GM23338 (cell line): ENCODE measurements at regions not wholly inside any gene's neighbourhood (a gene's known extent, or its start where the extent isn't known, plus 50 kb on each side); places are given as distances from the start of the nearest gene placed in this dataset.
A peak's percentile ranks its signal among the peaks of the same experiment; 100 is the strongest.

Source experiments
- ATAC-seq: fragments of 200-7000 bp; cut with Tn5 transposase; 3 replicates; pipeline ENCODE4 v1.9.1; 2020
- DNase-seq: peaks from one replicate; pipeline ENCODE4 v3.0.0-alpha.2; 2015; ENCODE audit warnings: low spot score
- H2AFZ ChIP-seq: fragments of 200-600 bp; sonication (generic); 2 replicates; pipeline ENCODE4 v1.8.0; 2016; ENCODE audit warnings: antibody characterized with exemption, mild to moderate bottlenecking, moderate library complexity
- H3F3A ChIP-seq: fragments of 200-600 bp; sonication (generic); replicated peaks from 2 replicates; pipeline ENCODE4 v1.8.0; 2017; ENCODE audit warnings: antibody characterized with exemption, mixed run types, low read depth
- H3K27ac ChIP-seq: fragments of 200-600 bp; sonication (generic); 2 replicates; pipeline ENCODE4 v1.6.1; 2016; ENCODE audit warnings: low read depth
- H3K27me3 ChIP-seq: fragments of 200-600 bp; sonication (generic); 2 replicates; pipeline ENCODE4 v1.8.0; 2016; ENCODE audit warnings: mild to moderate bottlenecking, mixed run types, moderate library complexity; ENCODE audit not compliant: insufficient read depth
- H3K36me3 ChIP-seq: fragments of 200-600 bp; sonication (generic); 2 replicates; pipeline ENCODE4 v1.8.0; 2016; ENCODE audit warnings: mild to moderate bottlenecking; ENCODE audit not compliant: insufficient read depth
- H3K4me1 ChIP-seq: fragments of 200-600 bp; sonication (generic); 2 replicates; pipeline ENCODE4 v1.8.0; 2016; ENCODE audit warnings: mild to moderate bottlenecking, moderate library complexity; ENCODE audit not compliant: insufficient read depth
- H3K4me2 ChIP-seq: fragments of 200-600 bp; sonication (generic); 2 replicates; pipeline ENCODE4 v1.7.1; 2017; ENCODE audit warnings: mixed run types
- H3K4me3 ChIP-seq: fragments of 200-600 bp; sonication (generic); 2 replicates; pipeline ENCODE4 v1.6.1; 2016; ENCODE audit warnings: mixed run types
- H3K79me2 ChIP-seq: fragments of 200-600 bp; sonication (generic); replicated peaks from 2 replicates; pipeline ENCODE4 v1.8.0; 2017; ENCODE audit warnings: mild to moderate bottlenecking; ENCODE audit not compliant: insufficient read depth
- H3K9me2 ChIP-seq: fragments of 200-600 bp; sonication (generic); 2 replicates; pipeline ENCODE4 v1.8.0; 2017; ENCODE audit not compliant: insufficient read depth
- H4K20me1 ChIP-seq: fragments of 200-600 bp; sonication (generic); replicated peaks from 2 replicates; pipeline ENCODE4 v1.8.0; 2017; ENCODE audit warnings: mild to moderate bottlenecking; ENCODE audit not compliant: insufficient read depth
- H3K27ac Mint-ChIP-seq: 2 replicates; pipeline ENCODE4 v1.8.0; 2020; ENCODE audit warnings: inconsistent platforms, mild to moderate bottlenecking, moderate library complexity, mixed read lengths
- H3K27me3 Mint-ChIP-seq: 3 replicates; pipeline ENCODE4 v1.8.0; 2022; ENCODE audit warnings: low read depth, mild to moderate bottlenecking, moderate library complexity, mixed read lengths, inconsistent platforms; ENCODE audit not compliant: insufficient read depth, poor library complexity
- H3K36me3 Mint-ChIP-seq: 3 replicates; pipeline ENCODE4 v1.8.0; 2021; ENCODE audit warnings: low read depth, mild to moderate bottlenecking, inconsistent platforms, moderate library complexity, mixed read lengths
- H3K4me1 Mint-ChIP-seq: 3 replicates; pipeline ENCODE4 v1.8.0; 2020; ENCODE audit warnings: mild to moderate bottlenecking, inconsistent platforms, mixed read lengths
- H3K4me3 Mint-ChIP-seq: 3 replicates; pipeline ENCODE4 v1.8.0; 2021; ENCODE audit warnings: moderate library complexity, mild to moderate bottlenecking, inconsistent platforms, mixed read lengths
- H3K9me3 Mint-ChIP-seq: 3 replicates; pipeline ENCODE4 v1.8.0; 2020; ENCODE audit warnings: moderate library complexity, mild to moderate bottlenecking, inconsistent platforms, mixed read lengths
- CREB1 ChIP-seq: fragments of 250-450 bp; sonication (Bioruptor Pico); IDR thresholded peaks from 2 replicates; pipeline ENCODE4 v1.5.0; 2020; ENCODE audit warnings: low read depth, mild to moderate bottlenecking, moderate library complexity
- CTCF ChIP-seq, 2 experiments: fragments of 200-600 bp in 1 of 2; sonication (generic) in 1 of 2; conservative IDR thresholded peaks; 2 replicates each; pipeline versions ENCODE4 v1.5.1 to v1.6.1; 2016 to 2017; ENCODE audit warnings: antibody characterized with exemption in 2 of 2, low read depth in 2 of 2, mild to moderate bottlenecking in 2 of 2, moderate library complexity in 1 of 2
- ETS1 ChIP-seq: IDR thresholded peaks from 2 replicates; pipeline ENCODE4 v1.6.1; 2016; ENCODE audit warnings: antibody characterized with exemption
- EZH2 ChIP-seq: fragments of 200-600 bp; sonication (generic); IDR thresholded peaks from one replicate; pipeline ENCODE4 v1.8.0; 2017; ENCODE audit warnings: antibody characterized with exemption, mild to moderate bottlenecking, low read depth; ENCODE audit not compliant: unreplicated experiment
- EZH2phosphoT487 ChIP-seq: fragments of 200-600 bp; sonication (generic); IDR thresholded peaks from one replicate; pipeline ENCODE4 v1.8.1; 2018; ENCODE audit warnings: antibody characterized with exemption; ENCODE audit not compliant: unreplicated experiment
- NANOG ChIP-seq: IDR thresholded peaks from 2 replicates; pipeline ENCODE4 v1.6.1; 2016; ENCODE audit warnings: antibody characterized with exemption, borderline replicate concordance
- REST ChIP-seq: IDR thresholded peaks from one replicate; pipeline ENCODE4 v1.6.1; 2018; ENCODE audit warnings: antibody characterized with exemption; ENCODE audit not compliant: unreplicated experiment
- ZNF331 ChIP-seq: fragments of 250-450 bp; sonication (Bioruptor Pico); IDR thresholded peaks from 2 replicates; pipeline ENCODE4 v1.5.0; 2020; ENCODE audit warnings: low read depth, mild to moderate bottlenecking, moderate library complexity
- ZNF462 ChIP-seq: fragments of 250-450 bp; sonication (Bioruptor Pico); IDR thresholded peaks from 2 replicates; pipeline ENCODE4 v1.5.0; 2020; ENCODE audit warnings: mild to moderate bottlenecking, moderate library complexity

GRCh38 chr2:120817956-120818325 is 82.3 kb downstream of the GLI2 start (continued):
- no peak for TF ChIP-seq ZNF462
- no peak for TF ChIP-seq CTCF (conservative IDR thresholded peaks at IDR 0.05; ENCODE audit: low read depth in 2 of 2)
- TF ChIP-seq CREB1 (CRISPR knock-in tag), result no peak
- TF ChIP-seq EZH2, result no peak
- no peak for TF ChIP-seq EZH2phosphoT487
- TF ChIP-seq ZNF331, result no peak
- TF ChIP-seq NANOG, result no peak

GRCh38 chr2:120818441-120818920 is 82.8 kb downstream of the GLI2 start:
- Mint-ChIP-seq H3K4me3 (no peak overlapping the region), H3K4me1 (peaks cover 58% of the 10 kb centered on the region), H3K9me3 (no peaks in the 10 kb centered on the region), H3K27ac (peak overlapping the region; percentile 48; the same call in 1 of the 2 replicates), H3K36me3 (no peaks in the 10 kb centered on the region; the same call in 2 of the 3 replicates), H3K27me3 (peaks cover 9% of the 10 kb centered on the region)
- Histone ChIP-seq H4K20me1 (peaks cover 32% of the 10 kb centered on the region), H3K4me2 (no peak overlapping the region), H2AFZ (no peak overlapping the region), H3K4me1 (peaks cover 36% of the 10 kb centered on the region), H3K4me3 (no peak overlapping the region), H3K27ac (no peak overlapping the region), H3K79me2 (peaks cover 65% of the 10 kb centered on the region), H3K36me3 (no peaks in the 10 kb centered on the region), H3K9me2 (no peaks in the 10 kb centered on the region), H3K27me3 (no peaks in the 10 kb centered on the region), H3F3A (peaks cover 3% of the 10 kb centered on the region; the same call in 1 of the 2 replicates)
- DNase-seq (no peak), ATAC-seq (no peak)
- TF ChIP-seq REST, result no peak
- no peak for TF ChIP-seq ETS1
